B cell (primary cell): ENCODE measurements at regions not wholly inside any gene's neighbourhood (a gene's known extent, or its start where the extent isn't known, plus 50 kb on each side); places are given as distances from the start of the nearest gene placed in this dataset.

Source experiments
- ATAC-seq: fragments of 200-7000 bp; cut with Tn5 transposase; one replicate; pipeline ENCODE4 v1.10.0; 2021; ENCODE audit warnings: low read depth, mild to moderate bottlenecking, moderate number of reproducible peaks, moderate library complexity
- CTCF ChIA-PET: fragments of 350-600 bp; sonication (Branson Sonifier 250); formaldehyde crosslinking; loops from one replicate; lab custom pipeline; 2021; ENCODE audit warnings: antibody characterized with exemption, inconsistent platforms; lab: Charles Lee
- POLR2A ChIA-PET: fragments of 350-600 bp; sonication (Branson Sonifier 250); formaldehyde crosslinking; loops from one replicate; lab custom pipeline; 2021; ENCODE audit warnings: antibody characterized with exemption; lab: Charles Lee
- DNase-seq: peaks from one replicate; pipeline ENCODE4 v3.0.0; 2013
- H2AFZ ChIP-seq: 2 replicates; pipeline ENCODE4 v1.6.1; 2012; ENCODE audit warnings: mild to moderate bottlenecking, low read depth, low read length; ENCODE audit not compliant: insufficient read depth, poor library complexity, severe bottlenecking
- H3K27ac ChIP-seq, 2 donors: 1 replicate in 1 of 2; 2 replicates in 1 of 2; pipeline ENCODE4 v1.5.1; 2012 to 2013; ENCODE audit warnings: low read length in 2 of 2, mild to moderate bottlenecking in 2 of 2, moderate library complexity in 1 of 2
- H3K27me3 ChIP-seq, 4 experiments: fragments of 200-600 bp in 1 of 4; sonication (generic) in 1 of 4; replicated peaks in 1 of 4; 1 replicate in 2 of 4; 2 replicates in 2 of 4; pipeline versions ENCODE4 v1.6.1 to v1.7.0; 2013 to 2016; ENCODE audit warnings: low read length in 3 of 4, mild to moderate bottlenecking in 2 of 4, mixed read lengths in 1 of 4, moderate library complexity in 1 of 4; ENCODE audit not compliant: insufficient read depth in 4 of 4, control insufficient read depth in 3 of 4; ENCODE audit errors: control extremely low read depth in 1 of 4
- H3K36me3 ChIP-seq, 2 experiments: replicated peaks in 1 of 2; 1 replicate in 1 of 2; 2 replicates in 1 of 2; pipeline versions ENCODE4 v1.6.1 to v1.7.1; 2013; ENCODE audit warnings: low read length in 1 of 2; ENCODE audit not compliant: insufficient read depth in 2 of 2, control insufficient read depth in 1 of 2; ENCODE audit errors: control extremely low read depth in 1 of 2, extremely low read depth in 1 of 2
- H3K4me1 ChIP-seq, 2 donors: fragments of 200-600 bp in 1 of 2; sonication (generic) in 1 of 2; 1 replicate in 1 of 2; 2 replicates in 1 of 2; pipeline versions ENCODE4 v1.5.1 to v1.6.1; 2013 to 2017; ENCODE audit warnings: low read length in 2 of 2; ENCODE audit not compliant: control insufficient read depth in 2 of 2, insufficient read depth in 2 of 2
- H3K4me2 ChIP-seq: replicated peaks from 2 replicates; pipeline ENCODE3; 2012; ENCODE audit warnings: mild to moderate bottlenecking, low read depth, low read length; ENCODE audit not compliant: poor library complexity, severe bottlenecking
- H3K4me3 ChIP-seq, 5 experiments: fragments of 200-600 bp in 1 of 5; sonication (generic) in 1 of 5; 1 replicate in 3 of 5; 2 replicates in 2 of 5; pipeline versions ENCODE4 v1.5.1 to v1.7.0; 2011 to 2016; ENCODE audit warnings: low read length in 4 of 5, mild to moderate bottlenecking in 4 of 5, low read depth in 2 of 5, control low read depth in 1 of 5, moderate library complexity in 1 of 5; ENCODE audit not compliant: insufficient read depth in 1 of 5; ENCODE audit errors: control extremely low read depth in 1 of 5, extremely low read depth in 1 of 5
- H3K79me2 ChIP-seq: fragments of 200-600 bp; sonication (generic); one replicate; pipeline ENCODE4 v1.6.0; 2016; ENCODE audit warnings: low read length; ENCODE audit not compliant: control insufficient read depth, insufficient read depth
- H3K9ac ChIP-seq: fragments of 200-600 bp; sonication (generic); 2 replicates; pipeline ENCODE4 v1.6.1; 2017; ENCODE audit warnings: mild to moderate bottlenecking, low read length, moderate library complexity
- H3K9me3 ChIP-seq, 3 donors: one replicate each; pipeline versions ENCODE4 v1.6.1 to v1.7.1; 2013; ENCODE audit warnings: low read length in 2 of 3; ENCODE audit not compliant: control insufficient read depth in 2 of 3, insufficient read depth in 1 of 3; ENCODE audit errors: control extremely low read depth in 1 of 3
- H4K20me1 ChIP-seq: 2 replicates; pipeline ENCODE4 v1.6.0; 2012; ENCODE audit warnings: mild to moderate bottlenecking, low read length; ENCODE audit not compliant: insufficient read depth, control insufficient read depth, poor library complexity, severe bottlenecking
- H3K27ac Mint-ChIP-seq: one replicate; pipeline ENCODE4 v1.8.0; 2021; ENCODE audit warnings: mixed read lengths
- H3K27me3 Mint-ChIP-seq: one replicate; pipeline ENCODE4 v1.8.0; 2021; ENCODE audit warnings: mixed read lengths
- H3K4me1 Mint-ChIP-seq: one replicate; pipeline ENCODE4 v1.8.0; 2021; ENCODE audit warnings: mixed read lengths
- H3K4me3 Mint-ChIP-seq: one replicate; pipeline ENCODE4 v1.8.0; 2021; ENCODE audit warnings: mixed read lengths
- H3K9me3 Mint-ChIP-seq: one replicate; pipeline ENCODE4 v1.8.0; 2022; ENCODE audit warnings: mixed read lengths; ENCODE audit not compliant: insufficient read depth
- EZH2 ChIP-seq: IDR thresholded peaks from 2 replicates; pipeline ENCODE4 v1.6.1; 2012; ENCODE audit warnings: borderline replicate concordance, low read depth, mild to moderate bottlenecking, moderate library complexity, low read length; ENCODE audit not compliant: insufficient read depth, poor library complexity, severe bottlenecking
- WGBS: methylation state at CpG from one replicate; pipeline ENCODE4 v1.1.5; 2013; ENCODE audit warnings: missing lambda C conversion rate; ENCODE audit not compliant: insufficient coverage; 5-methylcytosine and 5-hydroxymethylcytosine counted together
- intact Hi-C: fragments of 100-400 bp; cut with micrococcal nuclease; formaldehyde crosslinking; loops from one replicate; pipeline ENCODE4 v1.10.0; 2022
- TF ChIP-seq, protein P1 (sequence below): fragments of 200-600 bp; IDR thresholded peaks from one replicate; pipeline ENCODE4 v1.8.0; 2022; ENCODE audit warnings: antibody characterized with exemption, mild to moderate bottlenecking

DNA sequence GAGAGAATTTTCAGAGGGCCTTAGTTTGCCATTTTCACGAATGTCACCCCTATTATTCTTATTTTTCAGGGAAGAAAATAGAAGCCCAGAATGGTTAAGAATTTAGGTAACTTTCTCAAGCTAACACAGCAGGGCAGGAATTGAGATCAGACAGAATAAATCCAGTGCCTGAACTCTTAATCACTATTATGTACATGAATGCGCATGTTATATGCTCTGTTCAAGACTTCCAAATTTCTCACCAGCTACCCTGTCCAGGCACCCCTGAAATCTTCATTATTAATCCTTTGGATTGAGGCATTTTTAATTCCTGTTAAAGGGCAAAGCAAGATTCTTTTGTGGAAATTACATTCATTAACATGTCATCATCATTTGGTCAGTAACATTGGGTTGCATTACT is 218.4 kb downstream of the ACTR3 start:
- TF ChIP-seq EZH2: no peak
- TF ChIP-seq, protein P1, sequence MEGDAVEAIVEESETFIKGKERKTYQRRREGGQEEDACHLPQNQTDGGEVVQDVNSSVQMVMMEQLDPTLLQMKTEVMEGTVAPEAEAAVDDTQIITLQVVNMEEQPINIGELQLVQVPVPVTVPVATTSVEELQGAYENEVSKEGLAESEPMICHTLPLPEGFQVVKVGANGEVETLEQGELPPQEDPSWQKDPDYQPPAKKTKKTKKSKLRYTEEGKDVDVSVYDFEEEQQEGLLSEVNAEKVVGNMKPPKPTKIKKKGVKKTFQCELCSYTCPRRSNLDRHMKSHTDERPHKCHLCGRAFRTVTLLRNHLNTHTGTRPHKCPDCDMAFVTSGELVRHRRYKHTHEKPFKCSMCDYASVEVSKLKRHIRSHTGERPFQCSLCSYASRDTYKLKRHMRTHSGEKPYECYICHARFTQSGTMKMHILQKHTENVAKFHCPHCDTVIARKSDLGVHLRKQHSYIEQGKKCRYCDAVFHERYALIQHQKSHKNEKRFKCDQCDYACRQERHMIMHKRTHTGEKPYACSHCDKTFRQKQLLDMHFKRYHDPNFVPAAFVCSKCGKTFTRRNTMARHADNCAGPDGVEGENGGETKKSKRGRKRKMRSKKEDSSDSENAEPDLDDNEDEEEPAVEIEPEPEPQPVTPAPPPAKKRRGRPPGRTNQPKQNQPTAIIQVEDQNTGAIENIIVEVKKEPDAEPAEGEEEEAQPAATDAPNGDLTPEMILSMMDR: no peak
- H4K20me1 ChIP-seq: no peaks in the 10 kb centered on the region
- H3K27me3 ChIP-seq: peaks cover 0 to 4% (median 2%) of the 10 kb centered on the region in 4 experiments
- CTCF ChIA-PET: no interaction called here
- peaks cover 19% of the 10 kb centered on the region for H3K27me3 Mint-ChIP-seq
- DNase-seq (no peak), ATAC-seq (no peak)
- peaks cover 0 to 6% (median 0%) of the 10 kb centered on the region in 3 donors for H3K9me3 ChIP-seq
- H3K4me1 Mint-ChIP-seq: no peaks in the 10 kb centered on the region
- POLR2A ChIA-PET: no interaction called here
- no peak overlapping the region for H3K27ac ChIP-seq
- H2AFZ ChIP-seq: no peak overlapping the region
- no peaks in the 10 kb centered on the region for H3K36me3 ChIP-seq
- H3K4me3 Mint-ChIP-seq: no peak overlapping the region
- peaks cover 8% of the 10 kb centered on the region for H3K9me3 Mint-ChIP-seq
- H3K4me2 ChIP-seq: no peak overlapping the region
- no peak overlapping the region for H3K9ac ChIP-seq
- H3K4me3 ChIP-seq: no peak overlapping the region
- WGBS: no CpG with 5 or more reads among the region's 2 CpGs
- H3K27ac Mint-ChIP-seq: no peak overlapping the region
- H3K4me1 ChIP-seq: no peaks in the 10 kb centered on the region
- intact Hi-C loops: no loop called here
- no peaks in the 10 kb centered on the region for H3K79me2 ChIP-seq

DNA sequence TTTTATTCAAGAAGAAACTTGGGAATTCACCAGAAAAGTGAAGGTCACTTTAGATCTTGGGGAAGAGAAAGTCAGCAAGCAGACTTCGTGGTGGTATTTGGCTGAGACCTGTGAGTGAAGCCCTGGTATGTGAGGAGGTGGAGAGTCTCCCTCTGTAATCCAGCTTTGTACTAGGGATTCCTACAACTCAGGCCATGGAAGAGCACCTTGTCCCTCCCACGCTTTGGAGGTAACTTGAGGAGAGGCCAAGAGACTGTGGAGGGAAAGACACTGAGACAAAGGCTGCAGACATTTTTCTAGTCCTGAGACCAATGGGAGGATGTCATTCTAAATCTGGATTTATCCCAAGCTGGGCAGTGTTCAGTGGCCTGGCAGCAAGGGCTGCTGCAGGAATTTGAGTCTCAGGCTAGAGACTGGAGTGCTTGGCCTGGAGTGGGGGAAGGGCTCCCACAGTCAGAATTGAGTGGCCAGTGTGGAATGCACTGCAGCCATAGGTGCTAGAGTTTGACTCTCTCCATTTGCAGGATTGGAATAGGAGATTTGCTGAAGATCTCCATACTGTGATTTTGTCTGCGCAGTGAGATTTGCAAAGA is 219.0 kb downstream of the ACTR3 start:
- POLR2A ChIA-PET: no interaction called here
- no peak for ATAC-seq
- H3K9me3 ChIP-seq: peaks cover 0 to 6% (median 0%) of the 10 kb centered on the region in 3 donors

More for the DNA sequence above, 219.0 kb downstream of the ACTR3 start:
- H3K9ac ChIP-seq: no peak overlapping the region
- no peak for TF ChIP-seq EZH2
- TF ChIP-seq, protein P1: no peak
- H4K20me1 ChIP-seq: no peaks in the 10 kb centered on the region
- H3K36me3 ChIP-seq: no peaks in the 10 kb centered on the region
- no peak overlapping the region for H2AFZ ChIP-seq
- no peak overlapping the region for H3K27ac Mint-ChIP-seq
- no peaks in the 10 kb centered on the region for H3K4me1 Mint-ChIP-seq
- no peak overlapping the region for H3K4me2 ChIP-seq
- H3K9me3 Mint-ChIP-seq: peaks cover 5% of the 10 kb centered on the region
- no peak for DNase-seq
- H3K79me2 ChIP-seq: no peaks in the 10 kb centered on the region
- intact Hi-C loops: no loop called here
- H3K4me1 ChIP-seq: no peaks in the 10 kb centered on the region
- H3K4me3 ChIP-seq: no peak overlapping the region
- 77% methylated on average over 2 of the region's 3 CpGs for WGBS
- H3K27ac ChIP-seq: no peak overlapping the region
- no peak overlapping the region for H3K4me3 Mint-ChIP-seq
- peaks cover 20% of the 10 kb centered on the region for H3K27me3 Mint-ChIP-seq
- CTCF ChIA-PET: no interaction called here
- H3K27me3 ChIP-seq: peaks cover 0 to 4% (median 2%) of the 10 kb centered on the region in 4 experiments
